Breast epithelium (tissue), 3 donors: ENCODE measurements at regions not wholly inside any gene's neighbourhood (a gene's known extent, or its start where the extent isn't known, plus 50 kb on each side); places are given as distances from the start of the nearest gene placed in this dataset.

Experiments
- CTCF ChIP-seq, 3 donors: fragments of 450-650 bp; IDR thresholded peaks; one replicate each; pipeline ENCODE4 v1.5.1; 2016 to 2017; ENCODE audit warnings: antibody characterized with exemption in 3 of 3, mild to moderate bottlenecking in 3 of 3, moderate library complexity in 3 of 3
- POLR2A ChIP-seq: fragments of 450-650 bp; IDR thresholded peaks from one replicate; pipeline ENCODE4 v1.6.1; 2016; ENCODE audit warnings: antibody characterized with exemption, mild to moderate bottlenecking, moderate library complexity

- TF ChIP-seq CTCF (IDR thresholded peaks at IDR 0.05) (no peak), POLR2A (no peak)
These were observed 306.2 kb downstream of the PIK3R1 start for GRCh38 chr5:68521776-68522175.
